Osteoblast (primary cell): ENCODE measurements at regions not wholly inside any gene's neighbourhood (a gene's known extent, or its start where the extent isn't known, plus 50 kb on each side); places are given as distances from the start of the nearest gene placed in this dataset.

Experiments used
- DNase-seq: peaks from one replicate; pipeline ENCODE4 v3.0.0; 2011; ENCODE audit warnings: low spot score, mixed read lengths; ENCODE audit not compliant: insufficient read length; ENCODE audit errors: missing footprints
- H2AFZ ChIP-seq: 2 replicates; pipeline ENCODE4 v1.6.0; 2011; ENCODE audit warnings: mild to moderate bottlenecking, low read length
- H3K27ac ChIP-seq: 2 replicates; pipeline ENCODE4 v1.5.1; 2011; ENCODE audit warnings: mild to moderate bottlenecking, low read depth, low read length, moderate library complexity
- H3K27me3 ChIP-seq: 2 replicates; pipeline ENCODE4 v1.6.0; 2012; ENCODE audit warnings: mild to moderate bottlenecking, control low read depth, inconsistent platforms, low read length, moderate library complexity; ENCODE audit not compliant: insufficient read depth
- H3K36me3 ChIP-seq: 2 replicates; pipeline ENCODE4 v1.5.1; 2011; ENCODE audit warnings: mild to moderate bottlenecking, low read length, control low read depth, moderate library complexity; ENCODE audit not compliant: insufficient read depth
- H3K4me1 ChIP-seq: 2 replicates; pipeline ENCODE4 v1.5.1; 2011; ENCODE audit warnings: mild to moderate bottlenecking, low read length, control low read depth, moderate library complexity; ENCODE audit not compliant: insufficient read depth
- H3K4me2 ChIP-seq: 2 replicates; pipeline ENCODE4 v1.6.0; 2011; ENCODE audit warnings: mild to moderate bottlenecking, low read length; ENCODE audit not compliant: insufficient read depth
- H3K4me3 ChIP-seq: fragments of 200-600 bp; sonication (generic); 3 replicates; pipeline ENCODE4 v1.5.1; 2012; ENCODE audit warnings: mild to moderate bottlenecking, low read length, inconsistent platforms; ENCODE audit not compliant: insufficient read depth
- H3K79me2 ChIP-seq: 2 replicates; pipeline ENCODE4 v1.6.0; 2012; ENCODE audit warnings: mild to moderate bottlenecking, low read length, control low read depth, inconsistent platforms; ENCODE audit not compliant: insufficient read depth
- H3K9me3 ChIP-seq: 2 replicates; pipeline ENCODE4 v1.5.1; 2011; ENCODE audit warnings: low read depth, low read length, control low read depth
- H4K20me1 ChIP-seq: 2 replicates; pipeline ENCODE4 v1.6.0; 2012; ENCODE audit warnings: mild to moderate bottlenecking, low read length, control low read depth; ENCODE audit not compliant: insufficient read depth
- TF ChIP-seq, protein P1 (sequence below): IDR thresholded peaks from 2 replicates; pipeline ENCODE4 v1.5.1; 2011; ENCODE audit warnings: mild to moderate bottlenecking, low read depth, low read length, moderate library complexity; ENCODE audit errors: extremely low read depth

DNA sequence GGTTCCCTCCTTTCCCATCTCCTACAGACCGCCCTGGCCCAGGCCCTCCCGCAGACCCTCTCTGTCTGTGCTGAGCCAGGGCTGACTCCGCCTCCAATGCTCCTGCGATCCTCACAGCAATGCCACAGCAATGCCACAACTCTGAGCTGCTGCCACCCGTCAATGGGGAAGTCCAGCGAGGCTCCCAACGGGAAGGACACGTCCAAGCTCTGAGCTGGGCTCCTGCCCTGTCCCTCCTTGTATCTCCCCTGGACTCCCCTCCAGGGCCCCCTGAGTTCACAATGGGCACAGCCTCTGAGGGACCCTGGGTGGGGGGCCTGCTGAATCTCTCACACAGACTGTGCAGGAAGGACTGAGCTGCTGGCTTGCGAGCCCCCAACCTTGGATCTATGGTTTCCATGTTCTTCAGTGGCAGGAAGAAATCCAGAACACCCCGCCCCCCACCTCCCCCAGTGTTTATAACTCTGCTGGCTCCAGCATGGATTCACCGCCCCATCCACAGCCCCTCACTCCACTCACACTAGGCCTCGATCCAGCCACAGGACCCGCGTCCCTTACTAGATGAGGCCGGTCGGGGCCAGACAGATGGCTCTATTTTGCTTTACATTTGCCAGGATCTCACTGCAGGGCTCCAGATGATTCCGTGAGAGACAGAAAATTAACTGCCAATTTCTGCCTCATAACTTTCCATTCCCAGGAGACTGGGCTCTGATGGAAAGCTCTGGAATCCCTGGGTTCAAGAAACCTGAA is 338.0 kb downstream of the MATN1 start:
- DNase-seq: peak; percentile 43
- H3K4me3 ChIP-seq: no peak overlapping the region
- TF ChIP-seq, protein P1, sequence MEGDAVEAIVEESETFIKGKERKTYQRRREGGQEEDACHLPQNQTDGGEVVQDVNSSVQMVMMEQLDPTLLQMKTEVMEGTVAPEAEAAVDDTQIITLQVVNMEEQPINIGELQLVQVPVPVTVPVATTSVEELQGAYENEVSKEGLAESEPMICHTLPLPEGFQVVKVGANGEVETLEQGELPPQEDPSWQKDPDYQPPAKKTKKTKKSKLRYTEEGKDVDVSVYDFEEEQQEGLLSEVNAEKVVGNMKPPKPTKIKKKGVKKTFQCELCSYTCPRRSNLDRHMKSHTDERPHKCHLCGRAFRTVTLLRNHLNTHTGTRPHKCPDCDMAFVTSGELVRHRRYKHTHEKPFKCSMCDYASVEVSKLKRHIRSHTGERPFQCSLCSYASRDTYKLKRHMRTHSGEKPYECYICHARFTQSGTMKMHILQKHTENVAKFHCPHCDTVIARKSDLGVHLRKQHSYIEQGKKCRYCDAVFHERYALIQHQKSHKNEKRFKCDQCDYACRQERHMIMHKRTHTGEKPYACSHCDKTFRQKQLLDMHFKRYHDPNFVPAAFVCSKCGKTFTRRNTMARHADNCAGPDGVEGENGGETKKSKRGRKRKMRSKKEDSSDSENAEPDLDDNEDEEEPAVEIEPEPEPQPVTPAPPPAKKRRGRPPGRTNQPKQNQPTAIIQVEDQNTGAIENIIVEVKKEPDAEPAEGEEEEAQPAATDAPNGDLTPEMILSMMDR: no peak
- no peaks in the 10 kb centered on the region for H4K20me1 ChIP-seq
- H3K4me1 ChIP-seq: no peaks in the 10 kb centered on the region
- no peak overlapping the region for H2AFZ ChIP-seq
- no peak overlapping the region for H3K4me2 ChIP-seq
- no peak overlapping the region for H3K27ac ChIP-seq
- no peaks in the 10 kb centered on the region for H3K79me2 ChIP-seq
- no peaks in the 10 kb centered on the region for H3K27me3 ChIP-seq
- no peaks in the 10 kb centered on the region for H3K36me3 ChIP-seq
- no peaks in the 10 kb centered on the region for H3K9me3 ChIP-seq

DNA sequence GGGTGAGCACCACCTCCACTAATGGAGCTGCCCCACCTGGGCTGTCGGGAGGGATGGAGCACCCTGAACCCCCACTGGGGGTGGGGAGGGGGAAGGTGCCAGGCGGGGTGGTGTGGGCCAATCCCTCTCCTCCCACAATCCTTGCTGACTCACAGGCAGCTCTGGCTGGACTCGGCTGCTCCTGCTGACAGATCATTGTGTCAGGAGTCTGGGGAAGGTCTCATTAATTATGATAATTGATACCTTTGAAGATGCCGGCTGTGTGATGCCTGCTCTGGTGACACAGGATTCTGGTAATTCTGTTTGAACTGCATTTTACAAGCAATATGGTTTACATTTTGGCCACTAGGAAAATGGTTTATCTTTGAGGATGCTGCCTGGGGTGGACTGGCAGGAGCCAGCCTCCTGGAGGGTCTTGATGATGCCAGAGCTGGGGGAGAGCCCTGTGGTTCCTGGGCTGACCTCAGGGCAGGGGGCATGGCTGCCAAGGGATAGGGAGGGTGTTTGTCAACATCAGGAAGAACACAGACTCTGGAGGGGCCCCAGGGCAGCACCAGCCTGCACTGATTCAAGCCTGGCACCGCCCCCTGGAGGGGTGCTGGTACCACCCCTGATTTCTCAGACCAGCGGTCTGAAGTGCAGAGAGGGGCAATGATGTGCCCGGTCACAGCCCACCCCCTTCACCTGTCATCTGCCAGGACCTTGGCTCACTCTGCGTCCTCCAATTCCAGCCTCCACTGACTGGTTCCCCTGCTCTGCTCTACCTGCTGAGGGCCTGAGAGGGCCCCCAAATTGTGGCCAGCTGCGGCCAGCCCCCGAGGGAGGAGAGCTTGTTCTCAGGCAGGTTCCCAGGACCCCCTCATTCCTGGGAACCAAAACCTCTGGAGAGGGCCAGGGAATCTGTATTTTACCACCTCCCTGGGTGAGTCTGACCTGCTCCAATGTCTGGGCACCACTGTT is 338.8 kb downstream of the MATN1 start:
- Histone ChIP-seq H3K27me3 (no peaks in the 10 kb centered on the region), H4K20me1 (no peaks in the 10 kb centered on the region), H3K79me2 (no peaks in the 10 kb centered on the region), H3K4me1 (peaks cover 8% of the 10 kb centered on the region), H3K4me2 (no peak overlapping the region), H3K27ac (no peak overlapping the region), H3K36me3 (no peaks in the 10 kb centered on the region), H2AFZ (no peak overlapping the region), H3K9me3 (no peaks in the 10 kb centered on the region), H3K4me3 (no peak overlapping the region)
- TF ChIP-seq, protein P1: no peak
- DNase-seq: peak; percentile 42

DNA sequence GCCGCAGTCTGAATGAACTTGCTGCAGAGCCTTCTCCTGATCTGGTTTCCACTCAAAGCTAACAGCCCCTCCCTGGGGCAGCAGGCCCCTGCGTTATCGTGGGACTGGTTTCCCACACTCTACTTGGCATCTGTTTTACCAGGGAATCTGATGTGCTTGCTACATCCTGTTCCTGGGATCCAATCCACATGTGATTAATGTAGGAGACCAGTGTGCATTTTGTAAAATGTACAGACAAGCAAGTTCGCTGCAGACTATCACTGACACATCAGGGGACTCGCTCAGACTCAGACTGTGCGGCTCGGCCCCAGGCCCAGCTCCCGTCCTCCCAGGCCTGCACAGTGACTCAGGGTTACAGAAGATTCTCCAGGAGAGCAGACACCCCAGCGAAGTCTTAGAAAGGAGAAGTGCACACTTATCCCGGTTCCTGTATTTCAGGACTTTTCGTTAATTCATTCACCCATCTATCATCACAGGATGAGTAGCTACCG is 340.1 kb downstream of the MATN1 start:
- H3K27me3 ChIP-seq: no peaks in the 10 kb centered on the region
- DNase-seq: no peak
- H3K27ac ChIP-seq: no peak overlapping the region
- no peaks in the 10 kb centered on the region for H3K9me3 ChIP-seq
- H2AFZ ChIP-seq: no peak overlapping the region
- H3K36me3 ChIP-seq: no peaks in the 10 kb centered on the region
- no peaks in the 10 kb centered on the region for H3K79me2 ChIP-seq
- no peak overlapping the region for H3K4me2 ChIP-seq
- TF ChIP-seq, protein P1: no peak
- no peaks in the 10 kb centered on the region for H4K20me1 ChIP-seq
- peaks cover 21% of the 10 kb centered on the region for H3K4me1 ChIP-seq
- H3K4me3 ChIP-seq: no peak overlapping the region

DNA sequence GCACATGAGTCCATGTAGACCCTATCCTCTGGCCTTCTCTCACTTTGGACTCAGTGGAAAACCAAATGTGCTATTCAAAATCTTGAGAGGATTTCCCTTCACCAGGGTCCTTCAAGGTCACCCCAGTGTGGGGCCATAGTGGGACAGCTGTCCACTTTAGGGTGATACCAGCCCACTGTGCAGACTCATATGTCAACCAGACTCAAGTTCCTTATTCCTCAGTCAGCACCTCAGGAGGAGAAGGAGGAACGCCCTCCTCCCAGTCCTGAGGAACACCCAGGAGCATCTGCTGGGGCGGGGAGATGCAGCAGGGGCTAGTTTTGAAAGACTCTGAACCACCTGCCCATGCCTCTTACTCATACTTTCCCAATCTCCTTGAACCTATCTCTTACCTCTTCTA is 340.9 kb downstream of the MATN1 start:
- TF ChIP-seq, protein P1: no peak
- no peaks in the 10 kb centered on the region for H3K9me3 ChIP-seq
- peaks cover 21% of the 10 kb centered on the region for H3K4me1 ChIP-seq
- no peak overlapping the region for H2AFZ ChIP-seq
- no peak overlapping the region for H3K4me3 ChIP-seq
- H3K4me2 ChIP-seq: no peak overlapping the region
- no peaks in the 10 kb centered on the region for H4K20me1 ChIP-seq
- H3K27ac ChIP-seq: no peak overlapping the region
- no peaks in the 10 kb centered on the region for H3K27me3 ChIP-seq
- H3K36me3 ChIP-seq: no peaks in the 10 kb centered on the region
- no peaks in the 10 kb centered on the region for H3K79me2 ChIP-seq
- DNase-seq: no peak
